Stimulated activated CD8-positive, alpha-beta memory T cell treated with anti-CD3 and anti-CD28 coated beads, Interleukin-2, amount 100 ng/mL, for 48 hours (primary cell): ENCODE measurements at regions not wholly inside any gene's neighbourhood (a gene's known extent, or its start where the extent isn't known, plus 50 kb on each side); places are given as distances from the start of the nearest gene placed in this dataset.

ENCODE experiments used
- DNase-seq, 2 donors: peaks; one replicate each; pipeline ENCODE4 v3.0.0-alpha.2; 2020; ENCODE audit warnings: low read depth in 2 of 2

GRCh38 chr15:60213377-60214000 lies 184.3 kb downstream of the ANXA2 start:
- no peak for DNase-seq

- DNase-seq = no peak
Observed at GRCh38 chr15:60214201-60214600, 183.6 kb downstream of the ANXA2 start.

GRCh38 chr15:60215225-60215963 lies 182.4 kb downstream of the ANXA2 start:
- DNase-seq = no peak

DNA sequence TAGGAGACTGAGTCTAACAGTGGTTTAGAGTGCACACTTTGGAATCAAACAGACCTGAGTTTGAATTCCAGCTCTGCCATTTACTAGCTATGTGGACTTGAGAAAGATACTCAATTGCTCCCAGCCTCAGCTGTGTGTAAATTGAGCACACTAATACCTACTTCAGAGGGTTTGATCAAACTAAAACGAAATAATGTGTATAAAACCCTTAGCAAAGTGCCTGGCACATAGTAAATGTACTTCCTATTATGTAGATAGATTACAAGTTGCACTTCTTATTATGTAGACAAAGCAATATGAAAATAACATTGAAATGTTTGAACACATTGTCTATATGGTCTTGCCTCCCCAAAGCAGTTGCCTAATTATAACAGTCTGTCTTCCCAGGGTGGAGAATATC lies 180.6 kb downstream of the ANXA2 start:
- DNase-seq = no peak

DNA sequence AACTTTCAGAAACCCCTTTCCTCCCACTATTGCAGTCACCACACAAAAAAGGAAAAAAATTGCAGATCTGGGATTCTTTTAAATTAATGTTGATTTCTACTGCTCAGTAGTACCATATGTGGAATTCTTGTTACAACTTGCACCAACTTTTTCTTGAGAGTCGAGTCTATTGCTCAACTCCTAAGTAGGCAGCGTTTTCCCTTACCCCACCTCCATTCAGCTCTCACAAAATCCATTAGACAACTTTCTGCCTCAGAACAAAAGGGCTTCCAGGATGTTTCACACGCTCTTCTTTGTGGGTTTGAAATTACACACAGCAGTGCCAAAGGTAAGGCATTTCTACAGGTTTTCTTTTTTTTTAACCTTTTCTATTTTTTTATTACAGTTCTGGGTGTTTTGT lies 179.5 kb downstream of the ANXA2 start:
- no peak for DNase-seq

DNA sequence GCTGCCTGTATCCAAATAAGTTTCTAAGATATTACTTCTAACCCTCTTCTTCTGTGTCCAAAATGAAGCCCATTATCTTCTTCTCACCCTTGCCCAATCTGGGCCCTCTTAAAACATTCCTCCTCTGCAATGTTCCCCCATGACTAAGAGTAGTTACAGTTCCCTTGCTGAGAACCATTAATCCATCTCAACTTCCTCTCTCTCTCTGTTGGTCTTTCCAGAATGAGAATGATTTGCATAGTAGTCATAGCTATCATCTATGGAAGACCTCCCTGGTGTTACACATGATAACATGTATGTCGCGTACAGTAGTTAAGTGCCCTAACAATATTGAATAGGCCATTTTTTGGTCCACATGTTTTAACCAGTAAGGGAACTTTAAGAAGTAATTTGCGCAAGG lies 177.9 kb downstream of the ANXA2 start:
- no peak for DNase-seq

- DNase-seq = no peak
Observed at GRCh38 chr15:60221356-60221755, 176.4 kb downstream of the ANXA2 start.

- no peak for DNase-seq
Observed at GRCh38 chr15:60222404-60222803, 175.4 kb downstream of the ANXA2 start.

DNA sequence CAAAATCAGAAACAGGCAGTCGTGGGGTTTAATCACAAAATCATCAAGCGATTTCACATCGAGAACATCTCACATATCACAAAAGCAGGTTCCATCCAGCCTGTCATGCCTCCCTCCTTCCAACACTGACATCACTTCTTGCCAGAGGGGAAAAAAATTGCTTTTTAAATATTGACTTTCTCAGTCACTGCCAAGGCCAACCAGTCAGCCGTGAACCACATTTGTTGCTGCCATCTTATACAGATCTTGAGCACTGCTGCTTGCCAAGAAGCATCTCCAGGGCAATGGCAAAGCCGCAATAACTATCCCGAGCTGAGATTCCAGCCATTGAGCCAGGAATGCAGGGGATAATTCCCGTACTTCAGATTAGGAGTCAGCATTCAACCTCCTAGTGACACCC lies 174.6 kb downstream of the ANXA2 start:
- DNase-seq = no peak

GRCh38 chr15:60226924-60227323 lies 170.9 kb downstream of the ANXA2 start:
- DNase-seq = no peak

DNA sequence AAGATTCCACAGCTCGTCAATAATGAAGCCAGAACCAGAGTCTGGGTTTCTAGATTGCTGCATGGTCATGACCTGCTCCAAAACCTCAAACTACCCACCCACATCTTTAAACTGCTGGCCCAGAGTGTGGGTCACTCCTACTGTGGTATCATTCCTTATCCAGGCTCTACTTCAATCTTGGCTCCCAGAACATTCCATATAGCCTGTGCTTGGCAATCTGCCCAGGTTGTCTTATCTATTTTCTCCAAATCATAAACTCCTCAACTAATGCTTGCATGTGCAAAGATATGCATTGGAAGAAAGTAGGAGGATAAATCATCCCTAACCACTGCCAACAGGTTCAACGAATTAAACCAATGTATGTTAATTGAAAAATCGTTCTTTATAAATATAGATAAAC lies 169.7 kb downstream of the ANXA2 start:
- no peak for DNase-seq

- no peak for DNase-seq
Observed at GRCh38 chr15:60228619-60229018, 169.2 kb downstream of the ANXA2 start.

DNA sequence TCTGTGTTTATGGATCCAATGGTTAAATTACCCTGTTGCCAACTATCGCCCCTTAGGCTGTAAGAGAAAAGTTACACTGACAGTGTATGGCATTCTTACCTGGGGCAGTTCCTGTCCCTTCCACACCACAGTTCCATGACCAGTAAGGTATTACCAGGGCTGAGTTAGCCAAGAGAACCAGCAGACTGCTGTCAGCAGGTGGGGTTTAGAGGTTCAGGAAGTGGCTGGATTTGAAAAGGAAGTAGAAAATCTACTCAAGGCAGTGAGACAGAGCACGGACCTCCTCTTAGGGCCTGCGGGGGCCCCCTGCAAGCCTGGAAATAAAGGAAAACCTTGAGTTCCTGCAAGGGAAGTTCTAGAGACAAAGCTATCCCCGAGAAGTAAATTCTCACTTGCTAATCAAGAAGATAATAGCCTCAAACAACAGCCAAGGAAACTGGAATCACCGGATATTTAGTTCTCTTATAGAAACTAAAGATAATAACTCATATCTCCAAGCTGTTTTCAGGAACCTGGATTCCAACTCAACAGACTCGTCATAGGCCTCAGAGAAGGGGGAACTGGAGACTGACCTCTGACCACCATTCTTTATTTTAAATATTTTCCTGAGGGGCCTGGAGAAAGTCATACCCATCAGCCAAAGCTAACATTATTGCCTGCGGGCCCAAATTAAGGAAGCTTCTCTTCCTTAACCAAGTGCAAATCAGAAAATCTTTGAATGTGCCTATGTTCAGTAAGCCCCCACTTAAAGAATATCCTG lies 161.7 kb downstream of the ANXA2 start:
- DNase-seq = no peak

GRCh38 chr15:60237446-60237845 lies 160.3 kb downstream of the ANXA2 start:
- DNase-seq = no peak

GRCh38 chr15:60243769-60244168 lies 154.0 kb downstream of the ANXA2 start:
- no peak for DNase-seq

GRCh38 chr15:60244813-60245212 lies 153.0 kb downstream of the ANXA2 start:
- DNase-seq = no peak

DNA sequence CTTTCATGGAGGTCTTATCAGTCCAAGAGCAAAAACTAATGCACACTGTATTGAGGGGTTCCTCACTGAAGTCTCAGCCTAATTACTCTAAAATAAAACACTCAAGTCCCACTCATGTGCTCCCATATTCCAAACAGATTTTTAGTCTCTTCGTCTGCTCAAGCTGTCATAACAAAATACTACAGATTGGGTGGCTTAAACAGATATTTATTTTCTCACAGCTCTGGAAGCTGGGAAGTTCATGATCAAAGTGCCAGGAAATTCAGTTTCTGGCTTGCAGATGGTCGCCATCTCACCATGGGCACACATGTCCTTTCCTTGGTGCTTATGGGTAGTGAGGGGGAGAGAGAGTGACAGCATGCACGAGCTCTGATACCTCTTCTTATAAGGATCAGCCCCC lies 147.5 kb downstream of the ANXA2 start:
- DNase-seq = no peak

DNA sequence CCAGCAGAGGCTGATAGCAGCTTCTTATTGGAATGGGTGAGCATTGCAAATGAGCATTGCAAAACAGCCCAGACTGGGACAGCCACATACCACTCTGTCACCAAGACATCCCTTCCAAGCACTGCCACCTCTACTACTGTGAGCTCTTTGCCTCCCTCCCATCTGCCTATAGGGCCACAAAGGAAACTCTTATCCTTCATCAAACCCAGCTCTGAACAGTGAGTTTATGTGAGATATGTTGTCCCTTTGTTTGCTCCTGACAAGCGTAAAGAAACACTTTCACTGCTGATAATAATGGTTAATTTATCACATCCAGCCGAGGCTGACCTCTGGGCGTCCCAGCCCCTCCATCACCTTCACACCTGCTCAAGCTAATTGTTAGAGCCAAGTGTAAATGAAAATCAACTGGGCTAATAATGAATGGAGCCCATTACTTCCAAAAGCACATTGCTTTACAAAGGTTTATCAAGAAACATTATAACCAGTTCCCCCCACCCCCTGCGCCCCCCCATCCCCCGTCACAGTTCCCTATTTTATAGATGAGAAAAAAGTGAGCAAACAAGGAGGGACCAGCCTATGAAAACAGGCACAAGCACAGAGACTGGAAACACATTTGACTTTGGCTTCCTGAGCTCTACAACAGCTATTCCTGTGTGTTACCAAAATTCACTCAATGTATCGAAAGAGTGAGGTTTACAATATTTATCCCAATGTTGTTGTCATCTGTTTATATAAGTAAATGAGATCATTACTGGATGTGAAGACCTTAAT lies 146.3 kb downstream of the ANXA2 start:
- no peak for DNase-seq

DNA sequence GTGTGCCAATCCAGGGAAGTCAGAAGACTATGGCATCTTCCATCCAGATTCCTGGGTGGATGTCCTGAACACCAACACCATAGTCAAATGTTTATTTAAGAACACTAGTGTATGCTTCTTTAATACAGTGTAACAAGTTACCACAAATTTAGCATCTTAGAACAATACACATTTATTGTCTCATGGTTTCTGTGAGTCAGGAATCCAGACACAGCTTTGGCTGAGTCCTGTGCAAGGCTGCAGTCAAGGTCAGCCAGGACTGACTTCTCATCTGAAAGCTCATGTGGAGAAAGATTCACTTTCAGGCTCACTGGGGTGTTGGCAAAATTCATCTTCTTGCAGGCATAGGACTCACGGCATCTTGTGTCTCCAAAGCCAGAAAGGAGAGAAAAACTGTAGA lies 143.4 kb downstream of the ANXA2 start:
- DNase-seq = no peak

DNA sequence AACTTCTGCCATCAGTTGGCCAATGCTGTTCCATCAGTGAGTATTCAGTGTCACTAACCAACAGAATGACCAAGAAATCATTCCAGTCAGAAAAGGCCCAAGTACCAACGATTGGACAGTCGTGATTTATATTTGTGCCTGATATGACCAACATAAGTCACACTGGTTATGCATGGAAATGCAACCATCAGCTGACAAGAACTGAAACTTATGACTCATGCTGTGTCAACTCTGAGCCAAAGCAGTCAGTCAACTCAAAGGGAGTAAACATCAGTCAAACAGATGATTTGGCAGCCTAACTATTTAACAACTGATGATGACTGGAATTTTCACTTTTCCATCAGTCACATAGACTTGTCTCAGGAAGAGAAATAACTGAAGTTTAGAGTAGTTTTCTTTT lies 142.4 kb downstream of the ANXA2 start:
- DNase-seq = no peak

DNA sequence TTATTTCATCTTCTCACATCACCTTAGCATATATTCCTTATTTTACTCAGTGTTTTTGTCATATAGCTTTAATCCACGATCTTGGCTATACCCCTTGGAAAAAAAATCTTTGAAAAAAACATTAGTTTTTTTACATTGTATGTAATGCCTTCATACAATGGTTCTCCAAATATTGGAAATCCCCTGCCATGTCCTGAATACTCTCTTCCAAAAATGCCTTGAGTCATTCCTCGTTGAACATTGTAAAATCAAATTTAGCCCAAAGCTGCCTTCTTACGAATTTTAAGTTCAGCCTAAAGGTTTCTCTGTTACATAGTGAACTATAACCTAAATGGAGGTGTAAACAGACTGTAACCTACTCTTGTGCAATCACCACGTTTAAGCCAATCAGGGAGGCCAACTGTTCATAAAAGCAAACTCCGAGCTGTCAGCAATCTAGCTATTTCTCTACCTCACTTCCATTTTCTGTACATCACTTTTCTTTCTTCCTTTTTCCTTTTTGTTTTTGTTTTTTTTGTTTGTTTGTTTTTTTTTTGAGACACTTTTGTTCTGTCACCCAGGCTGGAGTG lies 140.1 kb downstream of the ANXA2 start:
- no peak for DNase-seq

DNA sequence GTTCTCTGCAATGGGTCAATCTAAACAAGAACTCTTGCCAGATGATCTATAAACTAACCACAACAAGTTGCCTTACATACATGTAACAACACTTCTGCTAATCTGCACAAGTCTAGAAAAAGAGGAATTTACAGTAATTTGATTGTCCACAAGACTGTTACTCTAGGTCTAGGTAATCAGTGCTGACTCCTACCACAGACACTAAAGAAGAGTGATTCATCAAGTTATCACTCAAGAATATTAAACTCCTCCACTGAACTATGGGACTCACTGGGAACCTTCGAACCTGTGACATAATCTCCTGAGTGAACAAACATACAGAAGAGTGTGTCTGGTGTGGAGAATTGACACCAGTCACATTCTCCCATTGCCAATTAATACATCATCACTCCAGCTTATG lies 138.3 kb downstream of the ANXA2 start:
- no peak for DNase-seq
